Sigmoid colon (tissue), 6 donors: ENCODE measurements at regions not wholly inside any gene's neighbourhood (a gene's known extent, or its start where the extent isn't known, plus 50 kb on each side); places are given as distances from the start of the nearest gene placed in this dataset.

Experiments
- DNase-seq: peaks from one replicate; pipeline ENCODE4 v3.0.0-alpha.2; 2019
- H3K27ac ChIP-seq, 4 donors: fragments of 200-600 bp; sonication (generic); one replicate each; pipeline ENCODE4 v1.5.1; 2016 to 2019; ENCODE audit warnings: mild to moderate bottlenecking in 1 of 4
- H3K27me3 ChIP-seq, 3 donors: fragments of 200-600 bp; sonication (generic); one replicate each; pipeline ENCODE4 v1.5.1; 2019; ENCODE audit warnings: mild to moderate bottlenecking in 1 of 3
- H3K36me3 ChIP-seq, 4 donors: fragments of 200-600 bp; sonication (generic); one replicate each; pipeline ENCODE4 v1.5.1; 2016 to 2019
- H3K4me1 ChIP-seq, 4 donors: fragments of 200-600 bp; sonication (generic); one replicate each; pipeline ENCODE4 v1.5.1; 2017 to 2019
- H3K4me3 ChIP-seq, 4 donors: fragments of 200-600 bp; sonication (generic); one replicate each; pipeline ENCODE4 v1.5.1; 2017 to 2019; ENCODE audit warnings: mild to moderate bottlenecking in 2 of 4, moderate library complexity in 1 of 4
- H3K9me3 ChIP-seq, 4 donors: fragments of 200-600 bp in 3 of 4; sonication (generic) in 3 of 4; one replicate each; pipeline versions ENCODE4 v1.5.1 to v1.6.1; 2013 to 2019
- EP300 ChIP-seq, 4 donors: sonication (generic); formaldehyde crosslinking; IDR thresholded peaks; one replicate each; pipeline ENCODE4 v1.6.1; 2017; ENCODE audit warnings: antibody characterized with exemption in 4 of 4
- POLR2A ChIP-seq, 2 donors: fragments of 450-650 bp; IDR thresholded peaks; one replicate each; pipeline ENCODE4 v1.6.1; 2016; ENCODE audit warnings: antibody characterized with exemption in 2 of 2, mild to moderate bottlenecking in 2 of 2, moderate library complexity in 2 of 2
- POLR2AphosphoS5 ChIP-seq, 4 donors: sonication (generic); formaldehyde crosslinking; IDR thresholded peaks; one replicate each; pipeline ENCODE4 v1.6.1; 2017; ENCODE audit warnings: antibody characterized with exemption in 4 of 4
- WGBS, 2 donors: extraction: QIAGEN DNeasy Blood & Tissue Kit; methylation state at CpG; one replicate each; pipeline ENCODE4 v1.1.7; 2013; 5-methylcytosine and 5-hydroxymethylcytosine counted together
- intact Hi-C: fragments of 100-400 bp; cut with DNase I; formaldehyde crosslinking; loops from one replicate; pipeline ENCODE4 v1.15.1; 2023
- TF ChIP-seq, protein P1 (sequence below), 4 experiments: fragments of 450-650 bp in 3 of 4; fragments of 200-600 bp in 1 of 4; IDR thresholded peaks; one replicate each; pipeline ENCODE4 v1.5.1; 2016 to 2019; ENCODE audit warnings: antibody characterized with exemption in 4 of 4, mild to moderate bottlenecking in 3 of 4, moderate library complexity in 2 of 4
- donor health status: healthy with polysubstance abuse.
- donor health status: healthy.

DNA sequence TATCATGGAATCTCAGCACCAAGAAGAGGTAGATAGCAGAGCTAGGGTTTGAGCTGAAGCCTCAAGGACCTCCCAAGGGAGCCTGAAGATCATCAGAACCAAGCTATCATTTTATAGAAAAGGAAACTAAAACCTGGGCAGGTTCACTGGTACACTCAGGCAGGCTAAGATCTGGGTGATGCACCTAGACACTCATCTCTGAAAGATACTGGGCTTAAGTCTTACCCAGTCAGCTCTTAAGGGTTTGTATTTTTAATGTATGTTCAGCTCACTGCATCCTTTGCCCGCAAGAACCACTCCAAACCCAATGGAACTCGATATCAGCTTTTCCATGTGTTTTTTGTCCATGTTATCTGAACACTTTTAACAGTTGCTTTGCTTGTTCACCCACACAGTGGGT, 78.0 kb upstream of the SLC22A16 start:
- no peaks in the 10 kb centered on the region for H3K4me1 ChIP-seq
- TF ChIP-seq EP300 (IDR thresholded peaks at IDR 0.05) (no peak), POLR2A (IDR thresholded peaks at IDR 0.05) (no peak), POLR2AphosphoS5 (IDR thresholded peaks at IDR 0.05) (no peak)
- TF ChIP-seq, protein P1, sequence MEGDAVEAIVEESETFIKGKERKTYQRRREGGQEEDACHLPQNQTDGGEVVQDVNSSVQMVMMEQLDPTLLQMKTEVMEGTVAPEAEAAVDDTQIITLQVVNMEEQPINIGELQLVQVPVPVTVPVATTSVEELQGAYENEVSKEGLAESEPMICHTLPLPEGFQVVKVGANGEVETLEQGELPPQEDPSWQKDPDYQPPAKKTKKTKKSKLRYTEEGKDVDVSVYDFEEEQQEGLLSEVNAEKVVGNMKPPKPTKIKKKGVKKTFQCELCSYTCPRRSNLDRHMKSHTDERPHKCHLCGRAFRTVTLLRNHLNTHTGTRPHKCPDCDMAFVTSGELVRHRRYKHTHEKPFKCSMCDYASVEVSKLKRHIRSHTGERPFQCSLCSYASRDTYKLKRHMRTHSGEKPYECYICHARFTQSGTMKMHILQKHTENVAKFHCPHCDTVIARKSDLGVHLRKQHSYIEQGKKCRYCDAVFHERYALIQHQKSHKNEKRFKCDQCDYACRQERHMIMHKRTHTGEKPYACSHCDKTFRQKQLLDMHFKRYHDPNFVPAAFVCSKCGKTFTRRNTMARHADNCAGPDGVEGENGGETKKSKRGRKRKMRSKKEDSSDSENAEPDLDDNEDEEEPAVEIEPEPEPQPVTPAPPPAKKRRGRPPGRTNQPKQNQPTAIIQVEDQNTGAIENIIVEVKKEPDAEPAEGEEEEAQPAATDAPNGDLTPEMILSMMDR (IDR thresholded peaks at IDR 0.05), result no peak
- WGBS, 2 donors, result 94 to 97% methylated on average over 2 of the region's 2 CpGs
- H3K27ac ChIP-seq, result no peak overlapping the region
- H3K4me3 ChIP-seq, result no peak overlapping the region
- intact Hi-C loops, result no loop called here
- peaks cover 0 to 5% (median 0%) of the 10 kb centered on the region in 4 donors for H3K9me3 ChIP-seq
- no peak for DNase-seq
- H3K36me3 ChIP-seq, result no peaks in the 10 kb centered on the region
- H3K27me3 ChIP-seq, result no peaks in the 10 kb centered on the region

DNA sequence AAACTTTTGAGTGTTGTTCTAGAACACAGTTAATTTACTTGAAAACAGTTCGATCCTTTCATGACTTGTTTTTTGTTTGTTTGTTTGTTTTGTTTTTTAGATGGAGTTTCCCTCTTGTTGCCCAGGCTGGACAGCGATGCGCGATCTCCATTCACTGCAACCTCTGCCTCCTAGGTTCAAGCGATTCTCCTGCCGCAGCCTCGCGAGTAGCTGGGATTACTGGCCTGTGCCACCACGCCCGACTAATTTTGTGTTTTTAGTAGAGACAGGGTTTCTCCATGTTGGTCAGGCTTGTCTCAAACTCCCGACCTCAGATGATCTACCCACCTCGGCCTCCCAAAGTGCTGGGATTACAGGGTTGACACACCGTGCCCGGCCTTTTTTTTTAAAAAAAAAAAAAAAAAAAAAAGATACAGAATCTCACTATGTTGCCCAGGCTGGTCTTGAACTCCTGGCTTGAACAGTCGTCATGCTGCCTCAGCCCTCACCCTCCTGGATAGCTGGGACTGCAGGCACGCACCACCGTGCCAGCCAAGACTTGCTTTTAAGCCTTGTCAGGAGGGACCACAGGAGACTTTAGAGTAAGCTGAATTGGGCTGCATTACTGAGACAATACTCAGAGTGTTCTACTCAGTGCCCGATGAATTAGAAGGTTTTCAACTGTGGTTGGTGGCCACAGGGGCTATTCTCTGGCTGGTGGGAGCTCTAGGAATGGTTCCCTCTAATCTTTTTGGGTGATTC, 76.7 kb upstream of the SLC22A16 start:
- Histone ChIP-seq H3K27me3 (no peaks in the 10 kb centered on the region), H3K4me1 (no peaks in the 10 kb centered on the region), H3K4me3 (no peak overlapping the region), H3K9me3 (peaks cover 0 to 5% (median 0%) of the 10 kb centered on the region in 4 donors), H3K27ac (no peak overlapping the region), H3K36me3 (no peaks in the 10 kb centered on the region)
- WGBS, 2 donors, result 97 to 98% methylated on average over 18 of the region's 18 CpGs
- intact Hi-C loops, result no loop called here
- DNase-seq, result no peak
- TF ChIP-seq POLR2AphosphoS5 (IDR thresholded peaks at IDR 0.05) (no peak), EP300 (IDR thresholded peaks at IDR 0.05) (no peak), POLR2A (IDR thresholded peaks at IDR 0.05) (no peak)
- TF ChIP-seq, protein P1 (IDR thresholded peaks at IDR 0.05), result no peak

DNA sequence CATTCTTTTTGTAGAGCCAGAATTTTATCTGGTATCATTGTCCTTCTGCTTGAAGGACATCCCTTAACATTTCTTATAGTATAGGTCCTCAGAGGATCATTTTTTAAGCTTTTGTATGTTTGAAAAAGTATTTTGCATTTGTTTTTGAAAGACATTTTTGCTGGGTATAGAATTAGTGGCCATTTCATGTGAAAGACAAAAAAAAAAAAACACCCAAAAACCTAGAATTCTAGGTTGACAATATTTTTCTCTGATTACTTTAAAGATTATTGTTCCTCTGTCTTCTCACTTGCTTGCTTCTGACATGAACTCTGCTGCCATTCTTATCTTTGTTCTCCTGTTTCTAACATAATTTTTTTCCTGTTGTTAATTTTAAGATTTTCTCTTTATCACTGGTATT, 75.7 kb upstream of the SLC22A16 start:
- Histone ChIP-seq H3K27ac (no peak overlapping the region), H3K27me3 (no peaks in the 10 kb centered on the region), H3K9me3 (peaks cover 0 to 5% (median 0%) of the 10 kb centered on the region in 4 donors), H3K4me3 (no peak overlapping the region), H3K4me1 (no peaks in the 10 kb centered on the region), H3K36me3 (no peaks in the 10 kb centered on the region)
- intact Hi-C loops, result no loop called here
- DNase-seq, result no peak
- TF ChIP-seq POLR2A (IDR thresholded peaks at IDR 0.05), result no peak
- TF ChIP-seq POLR2AphosphoS5 (IDR thresholded peaks at IDR 0.05), result no peak
- TF ChIP-seq EP300 (IDR thresholded peaks at IDR 0.05), result no peak
- TF ChIP-seq, protein P1 (IDR thresholded peaks at IDR 0.05), result no peak

DNA sequence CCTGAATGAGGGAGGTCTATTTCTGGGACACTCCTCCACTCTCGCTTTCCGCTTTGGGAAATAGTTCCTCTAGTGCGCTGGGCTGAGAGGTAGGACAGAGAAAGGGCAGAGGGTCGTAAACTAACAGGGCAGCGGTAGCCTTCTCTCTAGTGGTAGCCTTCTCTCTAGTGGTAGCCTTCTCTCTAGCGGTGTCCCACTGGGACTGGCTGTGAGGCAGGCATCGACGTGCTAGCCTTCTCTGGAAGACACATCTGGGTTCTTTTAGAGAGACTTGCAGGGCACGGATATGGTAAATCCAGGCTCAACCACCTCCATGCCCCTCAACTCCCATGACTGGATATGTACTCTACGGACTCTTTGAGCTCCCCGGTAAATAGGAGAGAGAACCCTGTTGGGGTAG, 74.7 kb upstream of the SLC22A16 start:
- DNase-seq, result no peak
- intact Hi-C loops, result no loop called here
- Histone ChIP-seq H3K36me3 (no peaks in the 10 kb centered on the region), H3K27me3 (no peaks in the 10 kb centered on the region), H3K27ac (no peak overlapping the region), H3K4me3 (no peak overlapping the region), H3K9me3 (peaks cover 0 to 5% (median 0%) of the 10 kb centered on the region in 4 donors), H3K4me1 (no peaks in the 10 kb centered on the region)
- no peak for TF ChIP-seq POLR2AphosphoS5 (IDR thresholded peaks at IDR 0.05)
- no peak for TF ChIP-seq EP300 (IDR thresholded peaks at IDR 0.05)
- TF ChIP-seq, protein P1 (IDR thresholded peaks at IDR 0.05), result no peak
- TF ChIP-seq POLR2A (IDR thresholded peaks at IDR 0.05), result no peak
- WGBS, 2 donors, result 94 to 96% methylated on average over 11 of the region's 11 CpGs

DNA sequence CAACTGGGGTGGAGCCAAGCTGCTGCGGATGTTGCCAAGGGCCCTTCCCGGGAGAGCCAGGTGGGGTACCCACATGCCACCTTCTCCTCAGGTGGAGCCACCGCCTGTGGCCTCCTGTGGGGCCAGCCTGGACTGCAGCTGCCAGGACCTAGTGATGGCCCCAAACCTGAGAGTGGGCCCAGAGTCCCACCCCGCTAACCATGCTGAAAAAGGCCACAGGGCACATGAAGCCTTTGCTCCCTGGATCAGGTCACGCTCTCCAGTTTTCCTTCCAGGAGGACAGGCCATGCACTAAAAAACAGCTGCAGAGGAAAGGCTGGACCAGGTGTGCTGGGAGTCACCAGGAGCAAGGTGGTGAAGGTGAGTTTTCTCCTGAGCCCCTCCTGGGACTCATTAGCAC, 73.9 kb upstream of the SLC22A16 start:
- no peak for DNase-seq
- WGBS, 2 donors, result 94 to 97% methylated on average over 5 of the region's 5 CpGs
- no peak overlapping the region for H3K4me3 ChIP-seq
- H3K36me3 ChIP-seq, result no peaks in the 10 kb centered on the region
- TF ChIP-seq POLR2AphosphoS5 (IDR thresholded peaks at IDR 0.05), result no peak
- TF ChIP-seq EP300 (IDR thresholded peaks at IDR 0.05), result no peak
- intact Hi-C loops, result no loop called here
- no peaks in the 10 kb centered on the region for H3K27me3 ChIP-seq
- H3K27ac ChIP-seq, result no peak overlapping the region
- H3K9me3 ChIP-seq, result peaks cover 0 to 5% (median 0%) of the 10 kb centered on the region in 4 donors
- no peaks in the 10 kb centered on the region for H3K4me1 ChIP-seq
